KOPT-K1 (cell line): ENCODE measurements at regions not wholly inside any gene's neighbourhood (a gene's known extent, or its start where the extent isn't known, plus 50 kb on each side); places are given as distances from the start of the nearest gene placed in this dataset.
A peak's percentile ranks its signal among the peaks of the same experiment; 100 is the strongest.

ENCODE experiments used
- H3K27ac ChIP-seq: fragments of 200-600 bp; sonication (generic); 2 replicates; pipeline ENCODE4 v1.5.1; 2016; ENCODE audit warnings: antibody characterized with exemption, mild to moderate bottlenecking, low read depth, low read length; ENCODE audit not compliant: poor library complexity, severe bottlenecking
- H3K36me3 ChIP-seq: fragments of 200-600 bp; sonication (generic); 2 replicates; pipeline ENCODE4 v1.5.1; 2017; ENCODE audit warnings: antibody characterized with exemption, mild to moderate bottlenecking, low read length, moderate library complexity; ENCODE audit not compliant: insufficient read depth
- H3K9me3 ChIP-seq: fragments of 200-600 bp; sonication (generic); 2 replicates; pipeline ENCODE4 v1.5.1; 2017; ENCODE audit warnings: antibody characterized with exemption, low read length, mild to moderate bottlenecking; ENCODE audit not compliant: insufficient read depth, poor library complexity, severe bottlenecking

GRCh38 chr10:6919077-6919476, 339.0 kb upstream of the PRKCQ start:
- Histone ChIP-seq H3K27ac (no peak overlapping the region), H3K36me3 (no peaks in the 10 kb centered on the region), H3K9me3 (no peaks in the 10 kb centered on the region)

GRCh38 chr10:6918305-6918704, 338.2 kb upstream of the PRKCQ start:
- no peaks in the 10 kb centered on the region for H3K36me3 ChIP-seq
- H3K27ac ChIP-seq = no peak overlapping the region
- H3K9me3 ChIP-seq = no peaks in the 10 kb centered on the region

GRCh38 chr10:6917125-6917524, 337.0 kb upstream of the PRKCQ start:
- H3K27ac ChIP-seq = no peak overlapping the region
- H3K36me3 ChIP-seq = no peaks in the 10 kb centered on the region
- H3K9me3 ChIP-seq = no peaks in the 10 kb centered on the region

- H3K27ac ChIP-seq = no peak overlapping the region
- H3K36me3 ChIP-seq = no peaks in the 10 kb centered on the region
- H3K9me3 ChIP-seq = no peaks in the 10 kb centered on the region
These were observed 336.5 kb upstream of the PRKCQ start for GRCh38 chr10:6916601-6917000.

GRCh38 chr10:6915307-6915706, 335.2 kb upstream of the PRKCQ start:
- Histone ChIP-seq H3K27ac (no peak overlapping the region), H3K36me3 (no peaks in the 10 kb centered on the region), H3K9me3 (no peaks in the 10 kb centered on the region)

GRCh38 chr10:6912929-6913328, 332.9 kb upstream of the PRKCQ start:
- Histone ChIP-seq H3K27ac (no peak overlapping the region), H3K36me3 (no peaks in the 10 kb centered on the region), H3K9me3 (peaks cover 10% of the 10 kb centered on the region)

- Histone ChIP-seq H3K27ac (no peak overlapping the region), H3K9me3 (peaks cover 10% of the 10 kb centered on the region), H3K36me3 (no peaks in the 10 kb centered on the region)
These were observed 332.3 kb upstream of the PRKCQ start for GRCh38 chr10:6912424-6912823.

- Histone ChIP-seq H3K9me3 (peaks cover 10% of the 10 kb centered on the region), H3K27ac (no peak overlapping the region), H3K36me3 (no peaks in the 10 kb centered on the region)
These were observed 331.9 kb upstream of the PRKCQ start for GRCh38 chr10:6912021-6912420.

GRCh38 chr10:6909905-6910560, 330.0 kb upstream of the PRKCQ start:
- no peak overlapping the region for H3K27ac ChIP-seq
- H3K9me3 ChIP-seq = peaks cover 10% of the 10 kb centered on the region
- H3K36me3 ChIP-seq = no peaks in the 10 kb centered on the region

- H3K27ac ChIP-seq = no peak overlapping the region
- no peaks in the 10 kb centered on the region for H3K36me3 ChIP-seq
- H3K9me3 ChIP-seq = peaks cover 10% of the 10 kb centered on the region
These were observed 327.9 kb upstream of the PRKCQ start for GRCh38 chr10:6907877-6908530.

GRCh38 chr10:6894405-6894804, 314.3 kb upstream of the PRKCQ start:
- Histone ChIP-seq H3K36me3 (no peaks in the 10 kb centered on the region), H3K9me3 (no peaks in the 10 kb centered on the region), H3K27ac (no peak overlapping the region)

- H3K9me3 ChIP-seq = no peaks in the 10 kb centered on the region
- no peak overlapping the region for H3K27ac ChIP-seq
- no peaks in the 10 kb centered on the region for H3K36me3 ChIP-seq
These were observed 312.8 kb upstream of the PRKCQ start for GRCh38 chr10:6892864-6893263.

- Histone ChIP-seq H3K27ac (no peak overlapping the region), H3K36me3 (no peaks in the 10 kb centered on the region), H3K9me3 (no peaks in the 10 kb centered on the region)
These were observed 311.8 kb upstream of the PRKCQ start for GRCh38 chr10:6891924-6892323.

GRCh38 chr10:6889718-6890117, 309.6 kb upstream of the PRKCQ start:
- no peaks in the 10 kb centered on the region for H3K9me3 ChIP-seq
- H3K27ac ChIP-seq = no peak overlapping the region
- H3K36me3 ChIP-seq = no peaks in the 10 kb centered on the region

- Histone ChIP-seq H3K27ac (no peak overlapping the region), H3K36me3 (no peaks in the 10 kb centered on the region), H3K9me3 (no peaks in the 10 kb centered on the region)
These were observed 308.4 kb upstream of the PRKCQ start for GRCh38 chr10:6888434-6888833.

- Histone ChIP-seq H3K36me3 (no peaks in the 10 kb centered on the region), H3K9me3 (no peaks in the 10 kb centered on the region), H3K27ac (peak overlapping the region; percentile 47)
These were observed 305.2 kb upstream of the PRKCQ start for GRCh38 chr10:6885284-6885683.
